SK-N-SH (cell line): ENCODE measurements at regions not wholly inside any gene's neighbourhood (a gene's known extent, or its start where the extent isn't known, plus 50 kb on each side); places are given as distances from the start of the nearest gene placed in this dataset.

Experiments
- CTCF ChIA-PET: fragments of 300-600, 350-600 bp; formaldehyde crosslinking; extraction: SDS; loops from one replicate; lab custom pipeline; 2021; lab: Yijun Ruan, JAX
- POLR2A ChIA-PET: fragments of 350-600 bp; sonication (Branson Sonifier 250); formaldehyde crosslinking; extraction: SDS; loops from one replicate; lab custom pipeline; 2020; ENCODE audit warnings: antibody characterized with exemption, inconsistent platforms; lab: Yijun Ruan, JAX
- DNase-seq: peaks from one replicate; pipeline ENCODE4 v3.0.0; 2012
- H2AFZ ChIP-seq: fragments of 200-600 bp; sonication (generic); 2 replicates; pipeline ENCODE4 v1.8.1; 2016; ENCODE audit warnings: antibody characterized with exemption, mild to moderate bottlenecking, low read depth
- H3F3A ChIP-seq: fragments of 200-600 bp; sonication (generic); replicated peaks from 2 replicates; pipeline ENCODE3; 2016; ENCODE audit warnings: antibody characterized with exemption, mild to moderate bottlenecking; ENCODE audit not compliant: insufficient read depth
- H3K27ac ChIP-seq, 2 experiments: fragments of 200-500 bp in 1 of 2; fragments of 200-600 bp in 1 of 2; sonication (Bioruptor generic) in 1 of 2; sonication (generic), shearing (Covaris generic) in 1 of 2; 2 replicates each; pipeline versions ENCODE4 v1.5.1 to v1.6.1; 2014 to 2016; ENCODE audit warnings: low read depth in 2 of 2, inconsistent platforms in 1 of 2, low read length in 1 of 2, mild to moderate bottlenecking in 1 of 2, mixed read lengths in 1 of 2
- H3K27me3 ChIP-seq: fragments of 200-600 bp; sonication (generic), shearing (Covaris generic); 2 replicates; pipeline ENCODE4 v1.6.1; 2016; ENCODE audit warnings: mixed run types; ENCODE audit not compliant: insufficient read depth
- H3K36me3 ChIP-seq, 2 experiments: fragments of 200-500 bp in 1 of 2; fragments of 200-600 bp in 1 of 2; sonication (Bioruptor generic) in 1 of 2; sonication (generic) in 1 of 2; replicated peaks in 1 of 2; 2 replicates each; pipeline versions ENCODE3 to v1.5.1; 2014 to 2016; ENCODE audit warnings: low read length in 1 of 2, mild to moderate bottlenecking in 1 of 2; ENCODE audit not compliant: insufficient read depth in 2 of 2, control insufficient read depth in 1 of 2
- H3K4me1 ChIP-seq, 2 experiments: fragments of 200-500 bp in 1 of 2; fragments of 200-600 bp in 1 of 2; sonication (Bioruptor generic) in 1 of 2; sonication (generic), shearing (Covaris generic) in 1 of 2; 2 replicates each; pipeline versions ENCODE4 v1.5.1 to v1.6.1; 2014 to 2016; ENCODE audit warnings: low read depth in 1 of 2, low read length in 1 of 2, mixed run types in 1 of 2; ENCODE audit not compliant: insufficient read depth in 2 of 2, control insufficient read depth in 1 of 2
- H3K4me2 ChIP-seq: fragments of 200-600 bp; sonication (generic), shearing (Covaris generic); 2 replicates; pipeline ENCODE4 v1.6.1; 2017; ENCODE audit warnings: mixed run types
- H3K4me3 ChIP-seq, 2 experiments: fragments of 200-500 bp in 1 of 2; fragments of 200-600 bp in 1 of 2; sonication (Bioruptor generic) in 1 of 2; sonication (generic), shearing (Covaris generic) in 1 of 2; 2 replicates each; pipeline versions ENCODE4 v1.5.1 to v1.8.1; 2014 to 2016; ENCODE audit warnings: low read depth in 2 of 2, inconsistent platforms in 1 of 2, low read length in 1 of 2, mild to moderate bottlenecking in 1 of 2, mixed read lengths in 1 of 2, moderate library complexity in 1 of 2
- H3K79me2 ChIP-seq: fragments of 200-600 bp; sonication (generic); 2 replicates; pipeline ENCODE4 v1.8.1; 2017; ENCODE audit warnings: mild to moderate bottlenecking; ENCODE audit not compliant: insufficient read depth
- H3K9ac ChIP-seq: fragments of 200-600 bp; sonication (generic); 2 replicates; pipeline ENCODE4 v1.6.1; 2017; ENCODE audit warnings: mixed run types
- H3K9me2 ChIP-seq: fragments of 200-600 bp; sonication (generic); 2 replicates; pipeline ENCODE4 v1.6.1; 2017; ENCODE audit warnings: mixed run types
- H3K9me3 ChIP-seq: fragments of 200-600 bp; sonication (generic); 2 replicates; pipeline ENCODE4 v1.6.1; 2017; ENCODE audit warnings: mixed run types, mild to moderate bottlenecking, moderate library complexity
- H4K20me1 ChIP-seq: fragments of 200-600 bp; sonication (generic); 2 replicates; pipeline ENCODE4 v1.6.1; 2017; ENCODE audit warnings: mild to moderate bottlenecking, mixed run types; ENCODE audit not compliant: insufficient read depth
- CHD2 ChIP-seq: fragments of 150-350 bp; IDR thresholded peaks from 2 replicates; pipeline ENCODE4 v1.6.1; 2018; ENCODE audit warnings: low read length; ENCODE audit not compliant: partially characterized antibody
- CTCF ChIP-seq: fragments of 200-600 bp; sonication (generic); IDR thresholded peaks from 2 replicates; pipeline ENCODE4 v1.6.1; 2017; ENCODE audit warnings: antibody characterized with exemption, mild to moderate bottlenecking, moderate library complexity
- ELF1 ChIP-seq: IDR thresholded peaks from 2 replicates; pipeline ENCODE4 v1.4.0; 2012
- FOSL2 ChIP-seq: IDR thresholded peaks from 2 replicates; pipeline ENCODE4 v1.4.0; 2012; ENCODE audit warnings: low read depth, mild to moderate bottlenecking, moderate library complexity, borderline replicate concordance
- FOXM1 ChIP-seq: IDR thresholded peaks from 2 replicates; pipeline ENCODE4 v1.4.0; 2012; ENCODE audit warnings: low read depth, mild to moderate bottlenecking
- GATA2 ChIP-seq: sonication (generic); formaldehyde crosslinking; IDR thresholded peaks from 2 replicates; pipeline ENCODE4 v1.5.0; 2020; ENCODE audit warnings: mild to moderate bottlenecking, missing genetic modification reagents
- JUND ChIP-seq: IDR thresholded peaks from 2 replicates; pipeline ENCODE4 v1.4.0; 2012
- MAX ChIP-seq: IDR thresholded peaks from 2 replicates; pipeline ENCODE4 v1.4.0; 2012; ENCODE audit warnings: low read depth
- MEF2A ChIP-seq: IDR thresholded peaks from 2 replicates; pipeline ENCODE4 v1.4.0; 2012; ENCODE audit warnings: low read depth, borderline replicate concordance
- PBX3 ChIP-seq: IDR thresholded peaks from 2 replicates; pipeline ENCODE4; 2012
- RAD21 ChIP-seq: IDR thresholded peaks from 2 replicates; pipeline ENCODE4 v1.6.1; 2012; ENCODE audit warnings: mild to moderate bottlenecking, low read length
- RXRA ChIP-seq: IDR thresholded peaks from 2 replicates; pipeline ENCODE4 v1.4.0; 2012; ENCODE audit warnings: low read depth, mild to moderate bottlenecking, borderline replicate concordance
- SIN3A ChIP-seq: IDR thresholded peaks from 2 replicates; pipeline ENCODE4 v1.6.1; 2012; ENCODE audit warnings: low read depth, mild to moderate bottlenecking, low read length, moderate library complexity, borderline replicate concordance
- TCF12 ChIP-seq: IDR thresholded peaks from 2 replicates; pipeline ENCODE4 v1.4.0; 2012
- TEAD4 ChIP-seq: IDR thresholded peaks from 2 replicates; pipeline ENCODE4 v1.4.0; 2012; ENCODE audit warnings: mild to moderate bottlenecking, borderline replicate concordance; ENCODE audit not compliant: insufficient read depth
- USF2 ChIP-seq: fragments of 150-350 bp; IDR thresholded peaks from 2 replicates; pipeline ENCODE4 v1.6.1; 2017; ENCODE audit warnings: antibody characterized with exemption, low read length, low read depth, borderline replicate concordance
- YY1 ChIP-seq: IDR thresholded peaks from 2 replicates; pipeline ENCODE4 v1.4.0; 2012; ENCODE audit warnings: low read depth, mild to moderate bottlenecking
- ZBTB33 ChIP-seq: IDR thresholded peaks from 2 replicates; pipeline ENCODE4 v1.4.0; 2012; ENCODE audit warnings: low read depth, borderline replicate concordance
- WGBS: methylation state at CpG from one replicate; pipeline ENCODE4 v1.1.6; 2017; ENCODE audit warnings: low lambda C conversion rate; 5-methylcytosine and 5-hydroxymethylcytosine counted together

- POLR2A ChIA-PET = no interaction called here
- Histone ChIP-seq H2AFZ (no peak overlapping the region), H3K4me3 (no peak overlapping the region), H3K36me3 (no peaks in the 10 kb centered on the region), H3K4me2 (no peak overlapping the region), H3K4me1 (no peaks in the 10 kb centered on the region), H3F3A (no peaks in the 10 kb centered on the region), H4K20me1 (no peaks in the 10 kb centered on the region), H3K9ac (no peak overlapping the region), H3K9me2 (no peaks in the 10 kb centered on the region), H3K9me3 (no peaks in the 10 kb centered on the region), H3K79me2 (no peaks in the 10 kb centered on the region), H3K27ac (no peak overlapping the region), H3K27me3 (no peaks in the 10 kb centered on the region; the same call in 1 of the 2 replicates)
- no peak for DNase-seq
- TF ChIP-seq FOXM1 = no peak
- no peak for TF ChIP-seq CTCF
- TF ChIP-seq MEF2A = no peak
- no peak for TF ChIP-seq GATA2 (CRISPR knock-in tag)
- TF ChIP-seq RXRA = no peak
- TF ChIP-seq YY1 = no peak
- no peak for TF ChIP-seq RAD21
- TF ChIP-seq ELF1 = no peak
- CTCF ChIA-PET = no interaction called here
- WGBS = 37% methylated on average over 4 of the region's 4 CpGs
Measured at GRCh38 chr10:35722636-35723035, 80.5 kb upstream of the FZD8 start.

GRCh38 chr10:35722226-35722625, 80.1 kb upstream of the FZD8 start:
- Histone ChIP-seq H3K27ac (no peak overlapping the region), H3K4me1 (no peaks in the 10 kb centered on the region)
- 53% methylated on average over 5 of the region's 5 CpGs for WGBS
- TF ChIP-seq ELF1 = no peak
- TF ChIP-seq JUND = no peak
- TF ChIP-seq TCF12 = no peak
- no peak for TF ChIP-seq MEF2A
- TF ChIP-seq SIN3A = no peak
- no peak for TF ChIP-seq CHD2
- TF ChIP-seq TEAD4 = no peak
- no peak for TF ChIP-seq ZBTB33
- TF ChIP-seq FOSL2 = no peak
- no peak for TF ChIP-seq PBX3
- TF ChIP-seq USF2 = no peak
- TF ChIP-seq MAX = no peak
- TF ChIP-seq, all 33 proteins: peak for 0
- H3F3A ChIP-seq = no peaks in the 10 kb centered on the region
- ChIA-PET POLR2A (no interaction called here), CTCF (no interaction called here)
- no peaks in the 10 kb centered on the region for H3K9me3 ChIP-seq
- H3K36me3 ChIP-seq = no peaks in the 10 kb centered on the region
- DNase-seq = no peak
- H3K79me2 ChIP-seq = no peaks in the 10 kb centered on the region
- no peak overlapping the region for H2AFZ ChIP-seq
- H3K9ac ChIP-seq = no peak overlapping the region
- H3K4me2 ChIP-seq = no peak overlapping the region
- H3K27me3 ChIP-seq = no peaks in the 10 kb centered on the region; the same call in 1 of the 2 replicates
- H3K4me3 ChIP-seq = no peak overlapping the region
- no peaks in the 10 kb centered on the region for H3K9me2 ChIP-seq
- no peaks in the 10 kb centered on the region for H4K20me1 ChIP-seq
